Skin epidermis (tissue), 12 donors: ENCODE measurements at regions not wholly inside any gene's neighbourhood (a gene's known extent, or its start where the extent isn't known, plus 50 kb on each side); places are given as distances from the start of the nearest gene placed in this dataset.

Experiments used
- H3K27ac ChIP-seq, 21 experiments: fragments of 200-600 bp; sonication (generic) in 11 of 21; one replicate each; pipeline ENCODE4 v1.5.0; 2020; ENCODE audit warnings: mild to moderate bottlenecking in 3 of 21, inconsistent platforms in 2 of 21, moderate library complexity in 2 of 21
- H3K4me3 ChIP-seq, 7 experiments: fragments of 200-600 bp; sonication (generic) in 2 of 7; one replicate each; pipeline ENCODE4 v1.5.0; 2020; ENCODE audit warnings: inconsistent platforms in 2 of 7, mild to moderate bottlenecking in 2 of 7, moderate library complexity in 1 of 7

GRCh38 chr11:28566339-28567089, 458.3 kb downstream of the METTL15 start:
- H3K27ac ChIP-seq = peak overlapping the region in 5 of 21 experiments; percentile 0 to 59 (median 35)
- peak overlapping the region in 1 of 7 experiments; percentile 14 for H3K4me3 ChIP-seq

- H3K27ac ChIP-seq = no peak overlapping the region
Measured at GRCh38 chr11:28559492-28559891, 451.3 kb downstream of the METTL15 start.

GRCh38 chr11:28547321-28547741, 439.1 kb downstream of the METTL15 start:
- Histone ChIP-seq H3K4me3 (no peak overlapping the region), H3K27ac (no peak overlapping the region)

More at GRCh38 chr11:28559492-28559891, 451.3 kb downstream of the METTL15 start:
- no peak overlapping the region for H3K4me3 ChIP-seq

GRCh38 chr11:28545536-28545935, 437.3 kb downstream of the METTL15 start:
- H3K4me3 ChIP-seq = no peak overlapping the region
- no peak overlapping the region for H3K27ac ChIP-seq

GRCh38 chr11:28542561-28542960, 434.4 kb downstream of the METTL15 start:
- no peak overlapping the region for H3K4me3 ChIP-seq
- H3K27ac ChIP-seq = no peak overlapping the region

GRCh38 chr11:28539239-28540030, 431.2 kb downstream of the METTL15 start:
- Histone ChIP-seq H3K4me3 (no peak overlapping the region), H3K27ac (no peak overlapping the region)

GRCh38 chr11:28537822-28538221, 429.6 kb downstream of the METTL15 start:
- H3K27ac ChIP-seq = no peak overlapping the region
- no peak overlapping the region for H3K4me3 ChIP-seq

- no peak overlapping the region for H3K27ac ChIP-seq
- H3K4me3 ChIP-seq = no peak overlapping the region
Measured at GRCh38 chr11:28536504-28537267, 428.5 kb downstream of the METTL15 start.

GRCh38 chr11:28535677-28536076, 427.5 kb downstream of the METTL15 start:
- no peak overlapping the region for H3K4me3 ChIP-seq
- no peak overlapping the region for H3K27ac ChIP-seq

GRCh38 chr11:28529540-28530410, 421.6 kb downstream of the METTL15 start:
- Histone ChIP-seq H3K4me3 (no peak overlapping the region), H3K27ac (no peak overlapping the region)

GRCh38 chr11:28529046-28529445, 420.9 kb downstream of the METTL15 start:
- no peak overlapping the region for H3K4me3 ChIP-seq
- H3K27ac ChIP-seq = no peak overlapping the region

- no peak overlapping the region for H3K27ac ChIP-seq
- no peak overlapping the region for H3K4me3 ChIP-seq
Measured at GRCh38 chr11:28528217-28528616, 420.0 kb downstream of the METTL15 start.

- H3K4me3 ChIP-seq = no peak overlapping the region
- no peak overlapping the region for H3K27ac ChIP-seq
Measured at GRCh38 chr11:28526406-28526751, 418.2 kb downstream of the METTL15 start.

- no peak overlapping the region for H3K4me3 ChIP-seq
Measured at GRCh38 chr11:28525636-28526405, 417.6 kb downstream of the METTL15 start.

GRCh38 chr11:28524098-28524497, 415.9 kb downstream of the METTL15 start:
- H3K4me3 ChIP-seq = no peak overlapping the region
- no peak overlapping the region for H3K27ac ChIP-seq

More at GRCh38 chr11:28525636-28526405, 417.6 kb downstream of the METTL15 start:
- no peak overlapping the region for H3K27ac ChIP-seq

GRCh38 chr11:28521075-28521474, 412.9 kb downstream of the METTL15 start:
- Histone ChIP-seq H3K4me3 (no peak overlapping the region), H3K27ac (no peak overlapping the region)

- no peak overlapping the region for H3K4me3 ChIP-seq
Measured at GRCh38 chr11:28520291-28520690, 412.1 kb downstream of the METTL15 start.

GRCh38 chr11:28518825-28519224, 410.6 kb downstream of the METTL15 start:
- H3K4me3 ChIP-seq = no peak overlapping the region
- H3K27ac ChIP-seq = no peak overlapping the region

More at GRCh38 chr11:28520291-28520690, 412.1 kb downstream of the METTL15 start:
- H3K27ac ChIP-seq = no peak overlapping the region

GRCh38 chr11:28517621-28518020, 409.4 kb downstream of the METTL15 start:
- H3K4me3 ChIP-seq = no peak overlapping the region
- no peak overlapping the region for H3K27ac ChIP-seq
